ENCODE measurements at regions not wholly inside any gene's neighbourhood (a gene's known extent, or its start where the extent isn't known, plus 50 kb on each side); places are given as distances from the start of the nearest gene placed in this dataset.

DNA sequence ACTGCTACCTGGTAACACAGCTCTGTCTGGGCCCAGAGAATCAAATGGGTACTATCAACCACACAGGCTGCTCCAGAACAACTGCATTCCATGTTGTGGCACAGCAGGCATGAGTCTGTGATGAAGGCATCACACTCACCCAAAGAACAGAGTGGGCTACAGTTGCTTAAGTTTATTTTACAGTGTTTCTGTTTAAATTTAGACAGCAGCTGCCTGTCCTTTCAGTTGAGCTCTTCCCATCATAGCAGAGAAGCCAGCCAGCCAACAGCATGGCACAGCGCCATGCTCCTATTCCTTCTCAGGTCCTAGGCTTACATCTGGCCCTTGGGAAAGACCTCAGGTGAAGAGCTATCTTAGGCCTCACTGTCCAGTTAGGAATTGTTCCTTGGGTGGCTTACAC, 147.0 kb upstream of the FRMD6 start:
- TF ChIP-seq, protein P1, sequence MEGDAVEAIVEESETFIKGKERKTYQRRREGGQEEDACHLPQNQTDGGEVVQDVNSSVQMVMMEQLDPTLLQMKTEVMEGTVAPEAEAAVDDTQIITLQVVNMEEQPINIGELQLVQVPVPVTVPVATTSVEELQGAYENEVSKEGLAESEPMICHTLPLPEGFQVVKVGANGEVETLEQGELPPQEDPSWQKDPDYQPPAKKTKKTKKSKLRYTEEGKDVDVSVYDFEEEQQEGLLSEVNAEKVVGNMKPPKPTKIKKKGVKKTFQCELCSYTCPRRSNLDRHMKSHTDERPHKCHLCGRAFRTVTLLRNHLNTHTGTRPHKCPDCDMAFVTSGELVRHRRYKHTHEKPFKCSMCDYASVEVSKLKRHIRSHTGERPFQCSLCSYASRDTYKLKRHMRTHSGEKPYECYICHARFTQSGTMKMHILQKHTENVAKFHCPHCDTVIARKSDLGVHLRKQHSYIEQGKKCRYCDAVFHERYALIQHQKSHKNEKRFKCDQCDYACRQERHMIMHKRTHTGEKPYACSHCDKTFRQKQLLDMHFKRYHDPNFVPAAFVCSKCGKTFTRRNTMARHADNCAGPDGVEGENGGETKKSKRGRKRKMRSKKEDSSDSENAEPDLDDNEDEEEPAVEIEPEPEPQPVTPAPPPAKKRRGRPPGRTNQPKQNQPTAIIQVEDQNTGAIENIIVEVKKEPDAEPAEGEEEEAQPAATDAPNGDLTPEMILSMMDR (IDR thresholded peaks at IDR 0.05), result no peak
- TF ChIP-seq POLR2AphosphoS5 (IDR thresholded peaks at IDR 0.05) (no peak), POLR2A (IDR thresholded peaks at IDR 0.05) (no peak), EP300 (IDR thresholded peaks at IDR 0.05) (no peak)

Data from sigmoid colon (tissue), 4 donors.